ENCODE measurements at regions not wholly inside any gene's neighbourhood (a gene's known extent, or its start where the extent isn't known, plus 50 kb on each side); places are given as distances from the start of the nearest gene placed in this dataset.
"Not testable (repeated sequence)": the region's sequence is repeated elsewhere in the genome, so short reads cannot be mapped to it uniquely, and the experiment has no call there.

DNA sequence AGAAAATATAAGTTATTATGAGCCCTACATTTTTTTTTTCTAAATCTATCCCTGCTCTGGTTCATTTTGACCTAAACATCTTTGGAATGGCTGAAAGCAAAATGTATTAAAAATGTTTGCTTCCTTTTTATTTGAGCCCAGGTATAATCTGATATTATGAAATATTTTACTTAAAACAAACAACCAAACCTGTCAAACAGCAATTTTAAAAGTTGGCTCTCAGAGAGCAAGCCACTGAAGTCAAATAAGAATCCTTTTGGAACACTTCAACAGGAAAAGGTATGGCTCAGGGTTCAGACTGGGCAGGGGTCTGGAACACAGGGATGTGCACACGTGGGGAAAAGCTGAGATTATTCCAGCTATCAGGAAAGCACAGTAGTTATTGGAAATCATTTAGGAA is 782.9 kb downstream of the CCSER2 start:
- DNase-seq (ENCODE audit: low read depth) = no peak

DNA sequence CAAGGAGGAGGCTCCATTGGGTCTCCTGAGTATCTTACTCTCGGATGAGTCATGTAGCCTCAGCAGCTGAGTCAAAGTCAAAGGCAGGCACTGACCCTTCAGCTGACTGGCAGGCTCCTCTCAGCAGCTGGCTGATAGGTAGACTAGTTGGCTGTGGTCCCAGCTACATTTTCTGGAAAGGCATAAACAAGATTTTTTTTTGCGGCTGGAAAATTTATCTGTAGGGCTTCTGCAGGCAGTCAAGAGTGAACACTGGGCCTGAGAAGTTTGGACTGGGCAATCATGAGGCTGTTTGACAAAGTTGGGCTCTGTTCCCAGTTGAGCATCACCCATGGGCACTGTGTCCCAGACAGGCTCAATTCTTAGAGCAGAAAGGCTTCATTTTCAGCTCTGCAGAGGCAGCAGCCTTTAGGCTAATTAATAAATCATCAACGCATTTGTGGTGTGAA is 796.2 kb downstream of the CCSER2 start:
- DNase-seq (ENCODE audit: low read depth) = no peak

DNA sequence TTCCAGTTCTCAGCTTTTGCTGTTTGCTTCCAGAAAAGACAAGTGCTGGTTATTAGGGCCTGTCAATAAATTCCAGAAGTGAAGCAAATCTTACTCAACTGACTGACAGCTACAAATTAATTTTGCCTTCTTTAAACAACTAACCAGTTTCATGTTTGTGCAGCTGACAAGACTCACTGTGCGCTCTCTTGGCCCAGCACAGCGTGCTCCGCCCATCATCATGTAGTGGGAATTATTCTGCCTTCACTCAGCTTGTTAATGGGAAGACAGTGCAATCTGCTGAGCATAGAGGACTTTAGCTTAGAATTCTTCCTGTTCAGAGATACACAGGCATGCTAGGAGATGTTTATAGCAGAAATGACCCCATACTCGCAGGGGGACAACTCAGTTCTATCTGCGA is 808.9 kb downstream of the CCSER2 start:
- DNase-seq (ENCODE audit: low read depth) = no peak

DNA sequence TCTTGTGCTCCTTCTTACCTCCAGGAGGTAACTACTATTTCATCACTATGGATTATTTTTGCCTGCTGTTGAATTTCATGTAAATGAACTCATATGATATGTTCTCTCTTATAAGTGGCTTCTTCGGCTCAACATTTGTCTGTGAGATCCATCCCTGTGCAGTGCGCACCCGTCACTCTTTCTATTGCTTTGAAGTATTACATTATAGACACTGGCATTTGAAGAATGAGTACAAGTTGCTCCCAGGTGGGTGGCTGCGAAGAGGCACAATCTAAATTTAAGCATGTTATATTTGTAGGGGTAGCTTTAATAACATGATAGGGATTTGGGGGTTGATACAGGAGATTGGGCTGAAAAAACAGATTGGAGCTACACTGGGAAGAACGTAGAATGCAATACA is 809.7 kb downstream of the CCSER2 start:
- no peak for DNase-seq (ENCODE audit: low read depth)

DNA sequence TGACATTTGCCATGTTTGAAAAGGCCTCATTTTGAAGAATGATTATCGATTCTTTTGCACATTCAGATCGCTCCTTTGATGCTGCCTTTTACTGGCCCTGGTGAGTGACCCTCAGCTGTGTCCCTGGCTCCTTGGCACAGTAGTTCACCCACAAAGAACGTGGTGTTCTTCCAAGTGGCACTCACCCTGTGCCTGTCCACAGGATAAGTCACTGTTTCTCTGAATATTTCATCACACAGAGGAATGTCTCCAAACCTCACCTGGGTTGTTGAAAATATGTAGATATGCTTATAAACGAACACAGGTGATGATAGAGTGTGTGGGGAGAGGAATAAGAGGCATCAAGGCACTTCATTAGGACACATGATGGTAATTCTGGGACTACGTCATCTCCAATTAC is 810.7 kb downstream of the CCSER2 start:
- no peak for DNase-seq (ENCODE audit: low read depth)

DNA sequence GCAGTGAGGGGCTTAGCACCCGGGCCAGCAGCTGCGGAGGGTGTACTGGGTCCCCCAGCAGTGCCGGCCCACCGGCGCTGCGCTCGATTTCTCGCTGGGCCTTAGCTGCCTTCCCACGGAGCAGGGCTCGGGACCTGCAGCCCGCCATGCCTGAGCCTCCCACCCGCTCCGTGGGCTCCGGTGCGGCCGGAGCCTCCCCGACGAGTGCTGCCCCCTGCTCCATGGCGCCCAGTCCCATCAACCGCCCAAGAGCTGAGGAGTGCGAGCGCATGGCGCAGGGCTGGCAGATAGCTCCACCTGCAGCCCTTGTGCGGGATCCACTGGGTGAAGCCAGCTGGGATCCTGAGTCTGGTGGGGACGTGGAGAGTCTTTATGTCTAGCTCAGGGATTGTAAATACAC is 813.1 kb downstream of the CCSER2 start:
- not testable (repeated sequence) for DNase-seq (ENCODE audit: low read depth)

DNA sequence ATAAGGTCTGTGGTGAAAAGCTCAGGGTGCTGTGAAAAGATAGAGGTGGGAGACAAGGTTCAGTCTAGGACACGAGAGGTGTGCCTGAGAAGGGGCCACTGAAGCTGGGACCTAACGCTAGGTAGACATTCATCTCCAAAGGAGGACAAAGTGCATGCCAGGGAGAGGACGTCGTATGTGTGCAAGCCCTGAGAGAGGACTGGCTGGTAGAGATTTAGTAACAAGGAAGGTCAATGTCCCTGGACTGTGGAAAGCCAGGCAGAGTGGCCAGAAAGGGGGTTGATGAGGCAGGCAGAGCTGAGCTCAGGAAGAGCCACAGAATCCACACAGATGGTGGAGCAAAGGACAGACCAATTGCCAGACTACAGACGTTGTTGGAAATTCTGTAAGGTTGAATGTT is 817.6 kb downstream of the CCSER2 start:
- no peak for DNase-seq (ENCODE audit: low read depth)

DNA sequence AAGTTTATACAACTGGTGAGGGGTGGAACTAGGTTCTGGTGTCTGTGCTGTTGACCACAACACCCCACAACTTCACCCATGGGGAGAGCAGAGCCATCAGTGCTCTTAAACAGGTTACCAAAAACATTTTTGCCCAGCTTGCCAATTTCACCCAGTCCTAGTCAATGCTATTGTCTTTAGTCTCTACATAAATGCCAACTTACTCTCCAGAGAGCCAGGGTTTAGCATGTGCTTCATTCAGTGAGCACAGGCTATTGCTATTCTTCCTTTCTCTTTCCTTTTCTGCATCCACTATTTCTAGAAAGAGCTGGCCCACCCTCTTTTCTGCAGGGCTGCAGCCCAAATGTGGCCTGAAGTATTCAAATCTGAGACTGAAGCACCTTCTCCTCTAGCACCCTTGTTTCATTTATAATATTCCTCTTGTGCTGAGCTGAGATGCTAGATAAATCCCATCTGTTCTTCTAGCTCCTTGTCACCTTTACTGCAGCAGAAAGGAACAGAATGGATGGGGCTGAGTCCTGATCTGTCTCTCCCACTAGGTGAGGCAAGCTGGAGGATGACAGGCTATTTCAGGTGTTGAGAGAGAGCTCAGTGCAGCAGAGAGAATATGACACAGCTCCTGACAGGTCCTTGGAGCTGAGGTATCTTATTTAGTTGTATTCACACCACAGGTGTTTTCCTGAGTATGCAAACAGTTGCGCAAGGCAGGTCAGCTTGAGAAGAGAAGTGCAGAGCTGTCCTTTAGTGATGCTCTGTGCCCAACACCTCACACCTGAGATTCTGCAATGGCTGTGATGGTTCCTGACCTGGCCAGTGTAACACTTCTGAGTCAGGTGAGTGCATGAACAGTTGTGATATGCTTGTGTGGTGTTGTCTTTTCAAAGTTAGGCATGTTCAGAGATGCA is 819.2 kb downstream of the CCSER2 start:
- no peak for DNase-seq (ENCODE audit: low read depth)

DNA sequence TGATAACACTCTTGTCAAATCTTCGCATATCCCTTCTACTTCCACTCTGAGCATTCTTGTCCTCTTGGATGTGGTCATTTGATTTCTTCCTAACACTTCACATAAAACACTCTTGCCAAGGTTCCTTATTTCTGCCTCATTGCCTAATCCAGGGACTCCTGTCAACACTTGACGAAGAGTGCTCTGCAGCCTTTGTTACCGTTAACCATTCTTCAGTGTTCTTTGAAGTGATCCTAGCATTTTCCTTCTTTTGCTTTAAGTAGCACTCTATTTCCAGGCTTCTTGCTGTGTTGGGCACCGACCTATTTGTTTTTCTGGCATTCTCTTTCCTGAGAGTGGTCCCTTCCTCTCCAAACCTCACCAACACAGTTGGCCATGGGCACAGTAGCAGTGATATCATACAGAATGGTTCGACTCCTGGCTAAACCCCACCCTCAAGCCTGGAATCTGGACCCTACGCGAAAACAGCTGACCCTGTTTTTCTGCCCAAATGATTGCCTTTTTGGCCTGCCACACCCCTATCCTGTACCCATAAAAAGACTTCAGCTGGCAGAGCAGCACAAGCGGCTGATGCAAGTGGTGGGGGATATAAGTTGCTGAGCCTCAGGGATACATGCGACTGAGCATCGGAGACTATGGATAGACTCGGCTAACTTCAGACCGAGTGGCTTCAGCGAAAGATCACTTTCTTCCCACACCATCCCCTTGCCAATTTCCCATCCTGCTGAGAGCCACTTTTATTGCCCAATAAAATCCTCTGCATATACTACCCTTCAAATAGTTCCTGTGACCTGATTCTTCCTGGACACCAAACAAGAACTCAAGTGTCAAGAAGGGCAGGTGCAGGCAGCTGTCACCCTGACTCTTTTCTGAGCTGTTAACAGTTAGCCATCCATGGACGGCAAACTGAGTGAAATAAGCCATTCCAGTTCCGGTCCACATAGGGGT is 820.6 kb downstream of the CCSER2 start:
- no peak for DNase-seq (ENCODE audit: low read depth)

DNA sequence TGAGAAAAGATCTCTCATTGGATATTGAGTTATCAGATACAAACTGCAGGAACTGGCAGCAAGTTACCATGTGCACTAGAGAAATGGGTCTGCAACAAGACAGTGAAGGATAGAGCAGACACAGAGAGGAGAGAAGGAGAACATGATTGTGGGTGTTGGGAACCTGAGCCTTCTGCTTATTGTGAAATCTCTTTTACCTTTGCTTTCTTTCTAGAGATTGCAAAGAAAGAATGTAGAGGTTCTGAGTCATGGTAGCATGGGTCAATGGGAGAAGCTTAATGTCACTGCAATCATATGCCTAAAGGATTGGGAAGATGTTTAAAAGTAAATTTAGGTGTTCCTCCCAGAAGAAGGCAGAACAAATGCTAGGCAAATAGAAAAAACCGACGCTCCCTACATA is 821.4 kb downstream of the CCSER2 start:
- no peak for DNase-seq (ENCODE audit: low read depth)

DNA sequence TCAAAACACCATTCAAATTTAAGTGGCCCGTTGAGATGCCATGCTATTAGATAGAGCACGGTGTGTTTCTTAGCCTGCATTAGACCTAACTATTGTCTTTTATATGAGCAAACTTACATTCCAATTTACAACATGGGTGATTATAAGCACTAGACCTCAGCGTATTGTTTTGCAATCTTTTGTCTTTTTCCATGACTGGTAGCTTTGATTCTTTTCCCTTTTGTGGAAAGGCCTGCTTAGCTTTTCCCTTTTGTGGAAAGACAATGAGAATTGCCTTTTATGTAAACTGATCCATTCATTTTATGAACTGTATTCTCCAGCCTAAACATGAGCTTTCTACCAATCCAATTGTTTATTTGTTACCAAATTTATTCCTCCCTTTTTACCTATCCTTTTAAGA is 823.1 kb downstream of the CCSER2 start:
- no peak for DNase-seq (ENCODE audit: low read depth)

DNA sequence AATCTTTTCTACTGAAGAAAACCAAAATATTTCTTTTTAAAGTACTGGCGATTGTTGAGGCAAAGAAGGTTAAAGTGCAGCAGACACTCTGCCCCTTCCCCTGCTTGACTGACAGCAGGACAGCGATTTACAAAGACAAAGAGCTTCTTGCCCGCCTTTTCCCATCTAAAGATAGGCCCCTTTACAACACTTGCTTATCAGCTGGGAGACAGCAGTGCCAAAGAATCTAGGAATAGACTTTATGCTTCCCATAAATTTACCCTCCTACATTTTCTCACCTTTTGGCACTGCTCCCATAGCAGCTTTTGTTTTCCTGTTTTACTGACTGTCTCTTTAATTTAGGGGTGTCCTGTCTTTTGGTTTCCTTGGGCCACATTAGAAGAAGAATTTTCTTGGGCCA is 824.1 kb downstream of the CCSER2 start:
- DNase-seq (ENCODE audit: low read depth) = no peak

DNA sequence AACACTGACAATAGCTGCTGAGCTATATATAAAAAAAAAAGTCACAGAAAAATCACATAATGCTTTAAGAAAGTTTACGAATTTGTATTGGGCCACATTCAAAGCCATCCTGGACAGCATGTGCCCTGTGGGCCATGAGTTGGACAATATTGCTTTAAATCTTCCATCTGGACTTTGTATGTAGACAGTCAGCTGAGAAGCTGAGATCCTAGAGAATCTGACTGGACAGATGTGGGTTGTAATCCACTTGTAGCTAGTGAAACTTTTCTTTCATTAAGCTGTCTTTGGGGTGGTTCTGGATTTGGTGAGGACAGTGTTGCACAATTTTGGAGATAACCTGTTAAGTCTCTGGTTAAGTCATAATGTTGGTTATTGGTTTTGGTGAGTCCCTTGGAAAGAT is 824.5 kb downstream of the CCSER2 start:
- no peak for DNase-seq (ENCODE audit: low read depth)

DNA sequence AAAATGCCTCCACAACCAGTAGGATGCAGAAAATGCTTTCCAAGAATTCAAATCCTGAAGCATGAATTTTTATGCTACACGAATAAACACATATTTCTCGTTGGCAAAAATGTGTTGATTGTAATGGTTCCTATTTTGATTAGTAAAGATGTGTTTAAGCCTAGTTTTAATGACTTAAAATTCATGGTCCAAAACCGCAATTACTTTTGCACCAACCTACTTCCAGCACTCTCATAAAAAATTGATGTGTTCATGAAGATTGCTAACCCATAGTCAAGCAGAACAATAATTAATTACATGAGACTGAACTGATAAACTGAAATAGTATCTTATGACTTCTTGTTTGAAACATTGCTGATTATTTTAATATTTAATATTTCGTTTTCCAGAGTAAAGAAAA is 828.8 kb downstream of the CCSER2 start:
- no peak for DNase-seq (ENCODE audit: low read depth)

DNA sequence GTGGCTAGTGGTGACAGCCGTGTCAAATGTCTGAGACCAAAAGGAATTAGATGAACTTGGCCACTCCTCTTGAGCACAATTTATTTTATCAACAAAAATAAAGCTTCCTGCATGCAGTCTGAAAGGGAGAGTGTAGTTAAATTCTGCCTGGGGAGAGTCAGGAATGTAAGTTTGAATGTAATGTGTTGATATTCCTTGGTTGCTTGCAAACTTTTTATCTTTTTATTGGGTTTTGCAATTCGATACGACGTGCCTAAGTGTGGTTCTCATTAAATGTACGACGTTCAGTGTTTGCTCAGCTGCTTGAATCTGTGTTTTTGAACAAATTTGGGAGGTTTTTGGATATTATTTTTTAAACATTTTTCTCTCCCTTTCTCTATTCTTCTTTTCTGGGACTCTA is 839.9 kb downstream of the CCSER2 start:
- DNase-seq (ENCODE audit: low read depth) = no peak

DNA sequence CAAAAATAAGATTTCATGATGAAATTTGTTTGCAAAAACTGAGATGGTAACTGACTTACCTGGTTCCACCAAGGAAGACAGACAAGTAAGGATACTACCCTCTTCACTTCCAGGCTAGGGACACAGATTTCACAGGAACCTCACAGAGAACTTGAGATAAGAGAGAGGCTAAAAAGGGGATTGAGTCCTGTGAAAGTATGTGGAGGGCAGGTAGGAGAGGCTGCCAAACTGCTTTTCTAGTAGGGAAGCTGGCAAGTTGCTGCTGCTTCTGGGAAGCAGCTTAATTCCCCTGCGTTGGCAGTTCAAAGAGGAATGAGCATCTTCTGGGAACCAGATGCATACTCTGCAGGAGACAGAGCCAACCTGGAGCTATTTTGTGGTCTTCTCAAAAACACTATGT is 841.6 kb downstream of the CCSER2 start:
- DNase-seq (ENCODE audit: low read depth) = no peak

DNA sequence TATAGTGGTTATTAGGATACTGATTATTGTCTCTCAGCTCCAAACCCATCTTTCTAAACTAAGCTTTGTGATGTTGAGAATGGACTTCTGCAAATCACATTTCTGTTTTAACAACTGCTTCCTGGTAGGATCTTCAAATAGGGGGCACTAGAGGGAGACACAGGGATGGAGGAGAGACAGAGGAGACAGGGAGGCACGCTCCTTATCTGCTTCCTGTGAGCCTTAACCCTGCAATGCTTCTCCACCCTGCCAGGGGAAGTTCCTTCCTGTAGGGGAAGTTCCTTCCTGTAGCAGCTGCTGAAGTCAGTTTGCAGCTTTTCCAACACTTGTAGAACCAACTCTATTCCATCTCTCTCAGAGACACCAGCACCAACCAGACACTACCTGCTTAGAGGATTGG is 847.2 kb downstream of the CCSER2 start:
- DNase-seq (ENCODE audit: low read depth) = no peak

DNA sequence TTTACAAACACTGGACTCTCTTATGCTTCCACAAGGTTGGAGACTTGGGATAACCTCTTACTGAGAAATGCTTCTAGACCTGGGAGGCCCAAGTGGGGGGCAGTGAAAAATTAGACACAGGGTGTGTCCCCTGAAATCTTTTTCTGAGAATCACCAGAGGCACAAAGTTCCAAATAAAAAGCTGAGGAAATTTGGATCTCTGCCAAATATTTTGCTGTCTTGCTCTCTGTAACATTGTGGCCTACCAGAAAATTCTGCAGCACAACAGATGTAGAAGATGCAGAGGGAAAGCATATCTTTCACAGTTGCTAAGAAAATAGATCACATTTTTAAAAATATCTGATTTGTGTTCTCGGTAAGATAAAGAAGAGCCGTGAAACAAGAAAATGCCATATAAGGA is 849.4 kb downstream of the CCSER2 start:
- no peak for DNase-seq (ENCODE audit: low read depth)

DNA sequence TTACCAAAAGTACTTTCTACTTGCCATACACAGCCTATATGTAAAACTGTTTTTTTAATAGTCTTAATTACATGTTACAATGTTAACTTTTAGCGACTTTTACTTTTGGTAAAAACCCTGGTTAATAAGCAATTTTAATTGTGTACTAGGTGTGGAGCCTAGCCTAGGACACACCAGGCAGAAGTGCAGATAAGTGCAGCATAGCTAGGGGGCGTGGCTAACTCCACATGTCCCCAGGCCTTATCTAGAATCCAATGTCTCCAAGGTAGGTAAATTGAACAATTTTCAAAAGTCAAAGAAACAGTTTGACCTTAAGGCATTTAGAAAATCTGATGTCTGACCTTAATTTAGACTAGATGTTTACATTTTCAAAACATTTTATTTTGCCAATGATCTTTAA is 858.7 kb downstream of the CCSER2 start:
- DNase-seq (ENCODE audit: low read depth) = no peak

DNA sequence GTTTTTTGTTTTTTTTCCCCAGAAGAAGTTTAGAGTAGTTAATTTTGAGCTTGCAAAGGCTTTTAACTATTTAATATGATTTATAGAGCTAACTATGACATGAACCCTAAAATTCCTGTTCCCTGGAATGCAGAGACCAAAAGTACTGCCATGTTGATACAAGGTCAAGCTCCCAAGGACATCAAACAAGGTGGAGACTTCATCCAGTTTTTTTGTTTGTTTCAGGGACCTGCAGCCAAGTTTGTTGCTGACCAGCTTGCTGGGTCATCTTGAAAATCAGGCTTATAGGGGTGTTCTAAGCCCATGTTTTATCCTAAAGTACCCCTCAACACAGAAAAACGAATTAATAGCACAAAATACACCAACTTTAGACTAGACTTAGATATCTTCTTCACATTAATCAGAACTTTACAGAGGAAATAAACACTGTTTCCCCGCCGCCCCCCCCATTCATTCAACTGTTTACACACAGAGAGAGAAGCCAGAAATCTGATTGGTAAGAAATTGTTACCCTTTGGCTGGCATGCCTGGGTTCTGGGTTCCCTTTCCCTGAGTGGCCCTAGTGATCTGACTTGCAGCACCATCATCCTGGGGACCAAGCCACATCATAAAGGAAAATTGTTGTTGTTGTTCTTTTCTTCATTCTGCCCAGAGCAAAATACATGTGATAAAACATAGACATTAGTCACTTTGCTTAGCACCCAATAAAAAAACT is 860.5 kb downstream of the CCSER2 start:
- no peak for DNase-seq (ENCODE audit: low read depth)

DNA sequence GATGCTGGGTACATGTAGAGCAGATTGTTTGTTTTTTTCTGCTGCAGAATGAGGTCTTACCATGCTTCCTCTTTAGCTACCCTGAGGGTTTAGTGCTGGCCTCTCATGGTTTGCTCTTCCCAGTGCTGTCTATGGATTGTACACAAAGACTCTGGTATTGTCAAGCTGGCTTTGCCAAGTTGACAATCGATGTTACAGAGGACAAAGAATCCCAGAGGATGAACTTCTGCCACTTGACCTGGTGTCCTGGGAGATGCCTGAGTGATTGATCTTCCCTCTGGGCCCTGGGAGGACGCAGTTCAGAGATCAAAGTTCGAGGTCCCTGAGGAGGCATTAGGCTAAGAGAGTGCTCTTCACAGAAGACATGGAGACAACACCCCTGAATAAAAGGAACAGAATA is 865.4 kb downstream of the CCSER2 start:
- no peak for DNase-seq (ENCODE audit: low read depth)

DNA sequence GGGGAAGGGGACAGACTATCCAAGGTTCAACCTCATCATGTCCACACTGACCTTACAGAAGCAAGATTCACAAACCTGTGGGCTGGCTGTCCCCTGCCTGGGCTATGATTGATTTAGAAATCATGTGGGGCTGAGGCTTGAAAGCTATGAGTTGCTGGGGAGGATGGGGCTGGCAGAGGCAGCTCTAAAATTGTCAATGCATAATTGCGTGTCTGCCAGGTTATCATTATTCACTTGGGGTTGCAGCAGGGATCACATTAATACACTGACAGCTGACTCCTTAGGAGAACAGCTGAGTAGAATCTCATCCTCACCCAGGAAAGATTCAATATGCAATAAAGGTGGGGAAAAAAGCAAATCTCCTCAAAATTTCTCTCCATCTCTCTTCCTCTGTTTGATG is 866.3 kb downstream of the CCSER2 start:
- DNase-seq (ENCODE audit: low read depth) = no peak

Data from myocyte (in vitro differentiated cells).